ENCODE measurements at regions not wholly inside any gene's neighbourhood (a gene's known extent, or its start where the extent isn't known, plus 50 kb on each side); places are given as distances from the start of the nearest gene placed in this dataset.
"Not testable (repeated sequence)": the region's sequence is repeated elsewhere in the genome, so short reads cannot be mapped to it uniquely, and the experiment has no call there.

DNA sequence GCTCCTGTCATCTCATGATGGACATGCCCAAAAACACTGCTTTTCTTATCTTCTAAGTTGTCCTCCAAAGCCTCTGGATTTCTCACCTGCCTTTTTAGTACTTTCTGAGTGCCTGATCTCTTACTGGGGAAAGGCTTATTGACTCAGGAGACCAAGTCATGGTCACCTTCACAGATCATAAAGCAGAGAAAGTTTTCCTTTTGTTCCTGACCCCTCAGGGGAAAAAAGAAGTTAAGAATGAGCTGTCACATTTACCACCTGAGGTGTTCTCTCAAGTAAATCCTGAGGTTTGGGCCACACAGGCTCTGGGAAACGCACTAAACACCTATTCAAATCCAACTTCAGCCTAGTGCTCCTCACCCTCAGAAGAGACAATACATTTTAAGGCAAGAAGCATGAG lies 119.3 kb upstream of the ALG10B start:
- in situ Hi-C loops (cut with HindIII; ENCODE audit: low pct_unique_long_range_greater_than_20kb, low sequenced_read_pairs); DNase-seq (ENCODE audit: low read depth, low spot score): not testable (repeated sequence)

DNA sequence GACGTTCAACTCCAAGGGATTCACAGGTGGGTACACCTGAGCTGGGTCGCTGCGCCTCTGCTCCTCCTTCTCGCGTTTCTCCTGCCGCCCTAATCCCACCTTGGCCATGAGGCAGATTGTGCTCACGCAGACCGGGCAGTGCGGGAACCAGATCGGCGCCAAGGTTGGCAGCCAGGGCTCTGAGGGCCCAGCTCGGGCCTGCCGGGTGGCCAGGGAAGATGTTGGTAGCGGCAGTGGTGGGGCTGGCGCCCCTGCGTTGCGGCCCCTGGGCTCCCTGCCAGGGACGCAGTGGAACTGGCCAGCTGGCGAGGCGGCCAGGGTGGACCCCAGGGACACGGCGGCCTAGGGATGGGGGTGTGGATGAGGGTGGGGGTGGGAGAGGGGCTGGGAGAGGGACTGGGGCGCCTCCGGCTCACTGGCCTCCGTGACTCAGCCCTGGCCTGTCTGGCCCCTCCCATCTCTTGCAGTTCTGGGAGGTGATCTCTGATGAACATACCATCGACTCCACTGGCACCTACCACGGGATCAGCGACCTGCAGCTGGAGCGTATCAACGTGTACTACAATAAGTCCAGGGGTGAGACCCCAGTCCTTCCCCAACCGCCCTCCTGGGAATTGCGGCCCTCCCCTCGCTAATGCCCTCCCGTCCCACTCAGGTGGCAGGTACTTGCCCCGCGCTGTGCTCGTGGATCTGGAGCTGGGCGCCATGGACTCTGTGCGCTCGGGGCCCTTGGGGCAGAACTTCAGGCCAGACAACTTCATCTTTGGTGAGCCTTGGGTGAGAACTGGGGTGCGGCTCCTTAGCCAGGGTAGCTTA lies 114.9 kb upstream of the ALG10B start:
- DNase-seq (ENCODE audit: low read depth, low spot score): no peak
- in situ Hi-C loops (cut with HindIII; ENCODE audit: low pct_unique_long_range_greater_than_20kb, low sequenced_read_pairs): no loop called here

GRCh38 chr12:38204831-38205230 lies 111.7 kb upstream of the ALG10B start:
- no peak for DNase-seq (ENCODE audit: low read depth, low spot score)
- in situ Hi-C loops (cut with HindIII; ENCODE audit: low pct_unique_long_range_greater_than_20kb, low sequenced_read_pairs): no loop called here

GRCh38 chr12:38222011-38222410 lies 94.6 kb upstream of the ALG10B start:
- DNase-seq (ENCODE audit: low read depth, low spot score): no peak
- in situ Hi-C loops (cut with HindIII; ENCODE audit: low pct_unique_long_range_greater_than_20kb, low sequenced_read_pairs): no loop called here

DNA sequence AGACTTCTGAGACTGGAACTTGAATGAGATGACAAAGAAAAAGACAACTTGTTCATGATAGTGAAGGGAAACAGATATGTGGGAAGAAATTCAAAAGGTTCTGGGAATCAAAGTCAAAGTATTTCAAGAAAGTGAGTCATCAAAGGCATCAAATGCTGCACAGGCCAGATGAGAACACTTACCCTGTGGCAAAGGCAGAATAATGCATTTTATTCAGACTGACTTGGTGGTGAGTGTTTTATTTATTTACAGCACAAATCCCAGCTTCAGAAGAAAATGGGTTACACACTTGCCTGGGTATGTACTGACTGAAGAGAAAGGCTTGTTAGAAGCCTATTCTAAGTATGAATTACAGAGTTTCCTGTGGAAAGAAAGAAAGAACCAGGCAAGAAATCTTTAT lies 78.2 kb upstream of the ALG10B start:
- DNase-seq (ENCODE audit: low read depth, low spot score): peak; percentile 78
- in situ Hi-C loops (cut with HindIII; ENCODE audit: low pct_unique_long_range_greater_than_20kb, low sequenced_read_pairs): not testable (repeated sequence)

- no peak for DNase-seq (ENCODE audit: low read depth, low spot score)
- in situ Hi-C loops (cut with HindIII; ENCODE audit: low pct_unique_long_range_greater_than_20kb, low sequenced_read_pairs): no loop called here
Observed at GRCh38 chr12:38253778-38254177, 62.8 kb upstream of the ALG10B start.

DNA sequence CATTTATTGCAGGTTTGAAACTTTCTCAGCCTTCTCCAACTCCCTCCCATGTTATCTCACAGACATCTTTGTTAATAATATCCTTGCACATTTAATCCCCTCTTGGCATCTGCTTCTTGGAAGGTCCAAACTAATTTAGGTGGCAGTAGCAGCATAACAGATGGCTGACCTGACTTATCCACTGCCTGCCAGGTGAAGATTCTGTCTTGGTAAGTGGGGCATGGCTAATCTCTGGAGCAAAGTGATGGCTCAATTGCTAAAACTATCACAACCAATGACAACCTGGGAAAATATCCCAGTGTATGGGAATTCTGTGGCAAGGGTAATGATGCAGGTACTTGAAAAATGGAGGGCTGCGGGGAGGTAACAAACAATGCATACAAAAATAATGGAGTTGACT lies 58.2 kb upstream of the ALG10B start:
- no peak for DNase-seq (ENCODE audit: low read depth, low spot score)
- in situ Hi-C loops (cut with HindIII; ENCODE audit: low pct_unique_long_range_greater_than_20kb, low sequenced_read_pairs): no loop called here

Small RNA genes in the stretch of these regions (small RNA-seq; reads per million reads assigned to genes)
- gene RF01518: 0 reads per million in 2 experiments
- 1.4 to 54.6 reads per million in 2 experiments for gene RNA5SP358
- gene RNA5SP359: 1.7 to 3.8 reads per million in 2 experiments

Data from SK-MEL-5 (cell line).